ENCODE measurements at regions not wholly inside any gene's neighbourhood (a gene's known extent, or its start where the extent isn't known, plus 50 kb on each side); places are given as distances from the start of the nearest gene placed in this dataset.
A peak's percentile ranks its signal among the peaks of the same experiment; 100 is the strongest.
"Not testable (repeated sequence)": the region's sequence is repeated elsewhere in the genome, so short reads cannot be mapped to it uniquely, and the experiment has no call there.

- DNase-seq (ENCODE audit: low spot score) (no peak), ATAC-seq (ENCODE audit: low FRiP score) (no peak)
- TF ChIP-seq, protein P1, sequence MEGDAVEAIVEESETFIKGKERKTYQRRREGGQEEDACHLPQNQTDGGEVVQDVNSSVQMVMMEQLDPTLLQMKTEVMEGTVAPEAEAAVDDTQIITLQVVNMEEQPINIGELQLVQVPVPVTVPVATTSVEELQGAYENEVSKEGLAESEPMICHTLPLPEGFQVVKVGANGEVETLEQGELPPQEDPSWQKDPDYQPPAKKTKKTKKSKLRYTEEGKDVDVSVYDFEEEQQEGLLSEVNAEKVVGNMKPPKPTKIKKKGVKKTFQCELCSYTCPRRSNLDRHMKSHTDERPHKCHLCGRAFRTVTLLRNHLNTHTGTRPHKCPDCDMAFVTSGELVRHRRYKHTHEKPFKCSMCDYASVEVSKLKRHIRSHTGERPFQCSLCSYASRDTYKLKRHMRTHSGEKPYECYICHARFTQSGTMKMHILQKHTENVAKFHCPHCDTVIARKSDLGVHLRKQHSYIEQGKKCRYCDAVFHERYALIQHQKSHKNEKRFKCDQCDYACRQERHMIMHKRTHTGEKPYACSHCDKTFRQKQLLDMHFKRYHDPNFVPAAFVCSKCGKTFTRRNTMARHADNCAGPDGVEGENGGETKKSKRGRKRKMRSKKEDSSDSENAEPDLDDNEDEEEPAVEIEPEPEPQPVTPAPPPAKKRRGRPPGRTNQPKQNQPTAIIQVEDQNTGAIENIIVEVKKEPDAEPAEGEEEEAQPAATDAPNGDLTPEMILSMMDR (IDR thresholded peaks at IDR 0.05) = no peak
These were observed 206.6 kb downstream of the NDUFA10 start for GRCh38 chr2:239818531-239819011.

DNA sequence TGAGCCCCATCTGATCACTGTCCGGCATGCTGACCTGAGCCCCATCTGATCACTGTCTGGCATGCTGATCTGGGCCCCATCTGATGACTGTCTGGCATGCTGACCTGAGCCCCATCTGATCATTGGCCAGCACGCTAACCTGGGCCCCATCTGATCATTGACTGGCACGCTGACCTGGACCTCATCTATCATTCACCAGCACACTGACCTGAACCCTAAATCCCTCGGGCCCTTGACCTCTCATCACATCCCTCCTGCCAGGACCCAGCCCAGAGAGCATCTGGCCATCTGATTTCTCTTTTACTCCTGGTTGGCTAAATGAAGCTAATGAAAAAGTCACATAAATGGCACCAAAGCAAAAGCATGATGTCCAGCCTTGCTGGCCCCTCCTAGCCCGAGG, 207.1 kb downstream of the NDUFA10 start:
- TF ChIP-seq, protein P1 (IDR thresholded peaks at IDR 0.05) = no peak
- DNase-seq (ENCODE audit: low spot score) (no peak), ATAC-seq (ENCODE audit: low FRiP score) (no peak)

DNA sequence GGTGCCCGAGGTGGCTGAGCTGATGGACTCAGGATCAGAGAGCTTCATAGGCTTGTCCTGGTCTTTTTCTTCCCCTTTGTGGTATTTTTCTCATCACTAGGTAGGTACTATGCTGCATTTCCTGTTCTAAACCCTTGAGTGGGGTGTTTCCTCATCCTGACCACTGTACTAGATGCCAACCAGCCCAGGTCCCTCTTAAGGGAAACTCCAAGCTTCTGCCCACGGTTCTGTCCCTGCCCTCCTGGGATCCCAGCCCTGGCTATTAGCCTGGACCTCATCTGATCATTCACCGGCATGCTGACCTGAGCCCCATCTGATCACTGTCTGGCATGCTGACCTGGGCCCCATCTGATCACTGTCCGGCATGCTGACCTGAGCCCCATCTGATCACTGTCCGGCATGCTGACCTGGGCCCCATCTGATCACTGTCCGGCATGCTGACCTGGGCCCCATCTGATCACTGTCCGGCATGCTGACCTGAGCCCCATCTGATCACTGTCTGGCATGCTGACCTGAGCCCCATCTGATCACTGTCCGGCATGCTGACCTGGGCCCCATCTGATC, 207.6 kb downstream of the NDUFA10 start:
- not testable (repeated sequence) for DNase-seq (ENCODE audit: low spot score); ATAC-seq (ENCODE audit: low FRiP score)

- DNase-seq (ENCODE audit: low spot score) (peak; percentile 5), ATAC-seq (ENCODE audit: low FRiP score) (no peak)
- TF ChIP-seq, protein P1 (IDR thresholded peaks at IDR 0.05) = no peak
These were observed 208.3 kb downstream of the NDUFA10 start for GRCh38 chr2:239816576-239817467.

- DNase-seq (ENCODE audit: low spot score) = no peak
- TF ChIP-seq, protein P1 (IDR thresholded peaks at IDR 0.05) = no peak
- no peak for ATAC-seq (ENCODE audit: low FRiP score)
These were observed 209.5 kb downstream of the NDUFA10 start for GRCh38 chr2:239815671-239816070.

DNA sequence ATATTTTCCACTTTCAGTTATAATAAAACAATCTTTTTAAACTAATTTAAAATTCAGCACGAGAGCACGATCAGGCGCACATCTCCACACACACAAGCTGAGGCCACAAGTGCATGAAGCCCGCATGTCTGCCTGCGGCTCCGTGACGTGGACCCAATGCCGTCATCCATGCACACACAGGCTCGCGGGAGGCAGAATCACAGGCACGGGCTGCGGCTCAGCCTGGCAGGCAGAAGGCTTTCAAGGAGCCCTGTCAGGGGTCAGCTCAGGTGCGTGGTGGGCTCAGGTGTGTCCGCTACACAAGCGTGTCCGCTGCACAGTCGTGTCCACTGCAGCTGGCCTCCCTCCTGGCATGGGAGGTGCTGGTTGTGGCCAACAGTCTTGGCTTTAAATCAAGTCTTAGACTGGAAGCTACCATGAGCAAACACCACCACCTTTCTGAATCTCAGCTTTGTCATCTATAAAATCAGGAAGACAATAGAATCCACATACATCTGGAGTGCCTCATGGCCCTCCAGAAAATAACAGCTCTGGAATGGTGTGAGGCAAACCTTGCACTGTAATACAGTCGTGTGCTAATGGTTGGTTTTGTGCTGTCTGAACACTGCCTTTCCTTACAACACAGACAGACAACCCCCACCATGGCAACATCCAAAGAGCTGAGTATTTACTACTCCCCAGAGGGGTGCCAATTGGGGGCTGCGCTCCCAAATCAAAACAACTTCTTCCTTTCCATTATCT, 210.1 kb downstream of the NDUFA10 start:
- TF ChIP-seq, protein P1 (IDR thresholded peaks at IDR 0.05) = no peak
- DNase-seq (ENCODE audit: low spot score) (no peak), ATAC-seq (ENCODE audit: low FRiP score) (peak; percentile 63)

Data from omental fat pad (tissue), 3 donors.